ENCODE measurements at regions not wholly inside any gene's neighbourhood (a gene's known extent, or its start where the extent isn't known, plus 50 kb on each side); places are given as distances from the start of the nearest gene placed in this dataset.

DNA sequence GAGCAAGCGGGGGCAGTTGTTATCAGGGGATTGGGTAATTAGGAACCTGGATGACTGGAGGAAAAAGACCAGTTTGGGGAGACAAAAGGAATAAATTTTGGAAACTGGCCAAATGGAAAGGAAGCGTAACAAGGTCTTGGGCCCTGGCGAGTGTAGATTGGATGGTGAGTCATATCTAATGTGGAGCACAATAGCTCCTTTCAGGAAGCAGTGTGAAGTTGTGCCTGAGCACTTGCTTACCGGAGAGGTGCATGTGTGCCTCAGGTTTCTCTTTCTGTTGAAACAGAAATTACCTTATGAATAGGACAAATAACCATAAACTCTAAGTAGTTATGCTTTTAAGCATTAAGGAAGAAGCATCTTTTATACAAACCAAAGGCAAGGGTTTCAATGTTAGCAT is 176.4 kb downstream of the KIF4B start:
- dilution Hi-C loops (cut with HindIII; ENCODE audit: low sequenced_read_pairs, unreplicated experiment), result no loop called here
- Histone ChIP-seq H2BK20ac (ENCODE audit: low read depth, low read length) (no peak overlapping the region), H3K9me1 (ENCODE audit: insufficient read depth, low read length) (no peaks in the 10 kb centered on the region), H3K23ac (ENCODE audit: low read depth, low read length) (no peak overlapping the region), H2BK5ac (ENCODE audit: low read depth, low read length, poor library complexity, severe bottlenecking) (no peak overlapping the region), H3K14ac (replicated peaks; ENCODE audit: low read depth, low read length) (no peak overlapping the region), H3K9ac (ENCODE audit: low read depth, low read length) (no peak overlapping the region), H3K79me1 (ENCODE audit: low read depth in 1 of 2, low read length in 2 of 2) (no peaks in the 10 kb centered on the region), H3K4me1 (ENCODE audit: control insufficient read depth, insufficient read depth, low read length) (no peaks in the 10 kb centered on the region), H2AFZ (replicated peaks; ENCODE audit: low read length, poor library complexity) (no peak overlapping the region), H2BK15ac (ENCODE audit: low read depth, low read length) (no peak overlapping the region), H4K5ac (ENCODE audit: low read depth, low read length) (no peak overlapping the region), H3K9me3 (ENCODE audit: control insufficient read depth, insufficient read depth, low read length) (peaks cover 14% of the 10 kb centered on the region), H3K4ac (ENCODE audit: low read depth, low read length) (no peak overlapping the region), H3K27me3 (ENCODE audit: control insufficient read depth, insufficient read depth, low read length) (no peaks in the 10 kb centered on the region), H2BK120ac (ENCODE audit: low read depth, low read length) (no peak overlapping the region), H3K4me3 (ENCODE audit: insufficient read depth, low read depth, low read length) (no peak overlapping the region), H2AK9ac (replicated peaks; ENCODE audit: low read depth, low read length, poor library complexity) (no peak overlapping the region), H3K4me2 (ENCODE audit: low read depth, low read length) (no peak overlapping the region), H2AK5ac (ENCODE audit: low read depth, low read length) (no peak overlapping the region), H4K20me1 (ENCODE audit: insufficient read depth, low read length) (no peaks in the 10 kb centered on the region), H3K18ac (ENCODE audit: low read depth, low read length) (no peak overlapping the region), H4K91ac (ENCODE audit: insufficient read depth, low read depth, low read length) (no peak overlapping the region), H3K36me3 (ENCODE audit: control insufficient read depth, insufficient read depth, low read length) (no peaks in the 10 kb centered on the region), H4K8ac (ENCODE audit: low read depth in 2 of 2, low read length in 2 of 2) (no peak overlapping the region), H3K27ac (ENCODE audit: insufficient read depth, low read length) (no peak overlapping the region), H3K56ac (ENCODE audit: extremely low read depth, insufficient read depth, low read length) (no peak overlapping the region)
- TF ChIP-seq POLR2A (IDR thresholded peaks at IDR 0.05; ENCODE audit: low read depth, low read length) (no peak), RCOR1 (IDR thresholded peaks at IDR 0.05; ENCODE audit: insufficient replicate concordance, low read length) (no peak), BHLHE40 (IDR thresholded peaks at IDR 0.05; ENCODE audit: low read depth, low read length) (no peak), RFX5 (IDR thresholded peaks at IDR 0.05; ENCODE audit: low read depth, low read length) (no peak), NFE2L2 (IDR thresholded peaks at IDR 0.05; ENCODE audit: low read depth, low read length) (no peak), RAD21 (IDR thresholded peaks at IDR 0.05; ENCODE audit: low read length) (no peak), MXI1 (IDR thresholded peaks at IDR 0.05; ENCODE audit: borderline replicate concordance, low read depth, low read length) (no peak)
- TF ChIP-seq, protein P1, sequence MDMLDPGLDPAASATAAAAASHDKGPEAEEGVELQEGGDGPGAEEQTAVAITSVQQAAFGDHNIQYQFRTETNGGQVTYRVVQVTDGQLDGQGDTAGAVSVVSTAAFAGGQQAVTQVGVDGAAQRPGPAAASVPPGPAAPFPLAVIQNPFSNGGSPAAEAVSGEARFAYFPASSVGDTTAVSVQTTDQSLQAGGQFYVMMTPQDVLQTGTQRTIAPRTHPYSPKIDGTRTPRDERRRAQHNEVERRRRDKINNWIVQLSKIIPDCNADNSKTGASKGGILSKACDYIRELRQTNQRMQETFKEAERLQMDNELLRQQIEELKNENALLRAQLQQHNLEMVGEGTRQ (IDR thresholded peaks at IDR 0.05; ENCODE audit: low read depth, low read length), result no peak
- in situ Hi-C loops (cut with MboI; ENCODE audit: low sequenced_read_pairs), result no loop called here
- intact Hi-C loops (cut with micrococcal nuclease), result no loop called here
- DNase-seq (no peak), ATAC-seq (ENCODE audit: low read depth) (no peak)
- ChIA-PET POLR2A (ENCODE audit: unreplicated experiment) (no interaction called here), CTCF (no interaction called here)
- BruUV-seq (replicated peaks), result no TSS peak
- WGBS, 2 experiments (ENCODE audit: extremely low coverage in 2 of 2, insufficient read length in 1 of 2), result no CpG with 5 or more reads among the region's 4 CpGs
